WTC11 (cell line): ENCODE measurements at regions not wholly inside any gene's neighbourhood (a gene's known extent, or its start where the extent isn't known, plus 50 kb on each side); places are given as distances from the start of the nearest gene placed in this dataset.

Experiments used
- ATAC-seq: fragments of 200-7000 bp; cut with Tn5 transposase; 2 replicates; pipeline ENCODE4 v1.10.0; 2021; ENCODE audit warnings: mild to moderate bottlenecking, moderate library complexity
- CTCF ChIA-PET: fragments of 300-600 bp; sonication (Branson Sonifier 250); formaldehyde crosslinking; loops from one replicate; lab custom pipeline; 2021; ENCODE audit warnings: antibody characterized with exemption; lab: Charles Lee
- POLR2A ChIA-PET: fragments of 350-600 bp; sonication (Branson Sonifier 250); formaldehyde crosslinking; loops from one replicate; lab custom pipeline; 2021; ENCODE audit warnings: antibody characterized with exemption; lab: Charles Lee
- DNase-seq: peaks from one replicate; pipeline ENCODE4 v3.0.0; 2021; ENCODE audit warnings: low spot score
- H3K27ac Mint-ChIP-seq: 2 replicates; pipeline ENCODE4 v1.8.0; 2021; ENCODE audit warnings: mixed read lengths
- H3K27me3 Mint-ChIP-seq: 2 replicates; pipeline ENCODE4 v1.8.0; 2021; ENCODE audit warnings: low read depth, mild to moderate bottlenecking, moderate library complexity, mixed read lengths
- H3K36me3 Mint-ChIP-seq: 2 replicates; pipeline ENCODE4 v1.8.0; 2021; ENCODE audit warnings: mixed read lengths
- H3K4me1 Mint-ChIP-seq: 2 replicates; pipeline ENCODE4 v1.8.0; 2022; ENCODE audit warnings: mixed read lengths
- H3K4me3 Mint-ChIP-seq: 2 replicates; pipeline ENCODE4 v1.8.0; 2021; ENCODE audit warnings: mild to moderate bottlenecking, moderate library complexity, mixed read lengths
- H3K9me3 Mint-ChIP-seq: 2 replicates; pipeline ENCODE4 v1.8.0; 2021; ENCODE audit warnings: mixed read lengths
- CTCF ChIP-seq: fragments of 200-600 bp; IDR thresholded peaks from 2 replicates; pipeline ENCODE4 v1.8.0; 2022; ENCODE audit warnings: antibody characterized with exemption
- E2F5 ChIP-seq: sonication (generic); formaldehyde crosslinking; IDR thresholded peaks from 2 replicates; pipeline ENCODE4 v1.8.1; 2022; ENCODE audit warnings: mild to moderate bottlenecking, moderate library complexity, missing genetic modification reagents
- ESRRA ChIP-seq: sonication (generic); formaldehyde crosslinking; IDR thresholded peaks from 2 replicates; pipeline ENCODE4 v1.8.1; 2022; ENCODE audit warnings: mild to moderate bottlenecking, missing genetic modification reagents, borderline replicate concordance
- ETV6 ChIP-seq: sonication (generic); formaldehyde crosslinking; IDR thresholded peaks from 2 replicates; pipeline ENCODE4 v1.8.1; 2022; ENCODE audit warnings: mild to moderate bottlenecking, missing genetic modification reagents
- FOXJ3 ChIP-seq: sonication (generic); formaldehyde crosslinking; IDR thresholded peaks from 2 replicates; pipeline ENCODE4 v1.9.0; 2021; ENCODE audit warnings: missing genetic modification reagents, mild to moderate bottlenecking, borderline replicate concordance
- HMGA2 ChIP-seq: fragments of 250-450 bp; sonication (Bioruptor Pico); IDR thresholded peaks from 2 replicates; pipeline ENCODE4 v1.4.0; 2021; ENCODE audit warnings: mild to moderate bottlenecking, moderate library complexity
- HMGXB4 ChIP-seq: sonication (generic); formaldehyde crosslinking; IDR thresholded peaks from 2 replicates; pipeline ENCODE4 v1.8.1; 2023; ENCODE audit warnings: mild to moderate bottlenecking, moderate library complexity, missing genetic modification reagents
- KAT7 ChIP-seq: sonication (generic); formaldehyde crosslinking; IDR thresholded peaks from 2 replicates; pipeline ENCODE4 v1.8.1; 2023; ENCODE audit warnings: missing genetic modification reagents, mild to moderate bottlenecking, borderline replicate concordance
- NR3C1 ChIP-seq: sonication (generic); formaldehyde crosslinking; conservative IDR thresholded peaks from 2 replicates; pipeline ENCODE4 v1.8.1; 2023; ENCODE audit warnings: low read depth, mild to moderate bottlenecking, missing genetic modification reagents
- PRDM15 ChIP-seq: sonication (generic); formaldehyde crosslinking; IDR thresholded peaks from 2 replicates; pipeline ENCODE4 v1.8.0; 2022; ENCODE audit warnings: missing genetic modification reagents
- PREB ChIP-seq: sonication (generic); formaldehyde crosslinking; IDR thresholded peaks from 2 replicates; pipeline ENCODE4 v1.8.1; 2022; ENCODE audit warnings: mild to moderate bottlenecking, missing genetic modification reagents, moderate library complexity, borderline replicate concordance
- PRRX2 ChIP-seq: fragments of 250-450 bp; sonication (Bioruptor Pico); IDR thresholded peaks from 2 replicates; pipeline ENCODE4 v1.8.0; 2021; ENCODE audit warnings: mild to moderate bottlenecking
- USF2 ChIP-seq: sonication (generic); formaldehyde crosslinking; IDR thresholded peaks from 2 replicates; pipeline ENCODE4 v1.8.1; 2023; ENCODE audit warnings: mild to moderate bottlenecking, missing genetic modification reagents, moderate library complexity
- ZNF138 ChIP-seq: sonication (generic); formaldehyde crosslinking; conservative IDR thresholded peaks from 2 replicates; pipeline ENCODE4 v1.8.1; 2022; ENCODE audit warnings: mild to moderate bottlenecking, moderate library complexity, missing genetic modification reagents
- ZNF317 ChIP-seq: sonication (generic); formaldehyde crosslinking; IDR thresholded peaks from 2 replicates; pipeline ENCODE4 v1.8.1; 2023; ENCODE audit warnings: low read depth, mild to moderate bottlenecking, moderate library complexity, missing genetic modification reagents, borderline replicate concordance
- ZNF425 ChIP-seq: fragments of 250-450 bp; sonication (Bioruptor Pico); conservative IDR thresholded peaks from 2 replicates; pipeline ENCODE4 v1.9.0; 2021; ENCODE audit warnings: mild to moderate bottlenecking

- TF ChIP-seq ESRRA (no peak), NR3C1 (no peak), E2F5 (no peak), ZNF317 (no peak), ZNF425 (CRISPR knock-in tag) (no peak), CTCF (no peak), USF2 (CRISPR knock-in tag) (peak; percentile 62)
Observed at GRCh38 chr2:111659361-111660333, 224.3 kb downstream of the ANAPC1 start (continued).

GRCh38 chr2:111660811-111661210 lies 223.2 kb downstream of the ANAPC1 start:
- CTCF ChIA-PET = interaction anchor here (1.0 to 1.6 kb wide), 2 partner anchors 31 to 35 kb away, joined by 3 to 4 read pairs; no protein-coding TSS in a partner anchor
- Mint-ChIP-seq H3K36me3 (no peaks in the 10 kb centered on the region), H3K27me3 (no peaks in the 10 kb centered on the region), H3K4me3 (no peak overlapping the region), H3K9me3 (no peaks in the 10 kb centered on the region), H3K27ac (peak overlapping the region; percentile 29), H3K4me1 (peaks cover 20% of the 10 kb centered on the region)
- ATAC-seq (no peak), DNase-seq (no peak)
- TF ChIP-seq FOXJ3 (CRISPR knock-in tag) (no peak), KAT7 (no peak), E2F5 (no peak), HMGXB4 (CRISPR knock-in tag) (no peak), PREB (CRISPR knock-in tag) (no peak), PRDM15 (CRISPR knock-in tag) (no peak), ZNF138 (CRISPR knock-in tag) (no peak), HMGA2 (CRISPR knock-in tag) (no peak), ETV6 (CRISPR knock-in tag) (no peak), PRRX2 (CRISPR knock-in tag) (no peak)
- TF ChIP-seq, all 79 proteins: peak for 0
- POLR2A ChIA-PET = no interaction called here
